ENCODE measurements at regions not wholly inside any gene's neighbourhood (a gene's known extent, or its start where the extent isn't known, plus 50 kb on each side); places are given as distances from the start of the nearest gene placed in this dataset.

DNA sequence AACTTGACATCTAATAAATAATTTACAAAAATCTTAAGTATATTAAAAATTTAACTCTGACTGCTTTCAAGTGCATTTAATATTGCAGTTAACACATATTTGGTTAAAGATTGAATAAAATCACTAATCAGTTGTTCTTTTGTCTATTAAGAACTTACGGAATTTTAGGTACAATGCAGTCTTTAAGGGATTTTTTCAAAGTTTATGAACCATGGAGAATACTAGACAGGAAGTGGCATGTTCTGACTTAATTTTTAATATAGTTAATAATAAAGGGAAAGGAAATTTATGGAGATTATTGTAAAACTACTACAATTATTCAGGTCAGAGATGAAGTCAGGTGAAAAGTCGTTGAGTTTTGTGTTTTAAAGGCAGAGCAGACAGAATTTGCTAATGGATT, 240.9 kb downstream of the CALCRL start:
- no peak for DNase-seq (ENCODE audit: low read depth)
- no peak for TF ChIP-seq CTCF (conservative IDR thresholded peaks at IDR 0.05; ENCODE audit: low read depth, low read length)
- no peak overlapping the region for H3K4me3 ChIP-seq (ENCODE audit: low read depth, low read length)

GRCh38 chr2:187206471-187206870, 241.6 kb downstream of the CALCRL start:
- DNase-seq (ENCODE audit: low read depth) = no peak
- H3K4me3 ChIP-seq (ENCODE audit: low read depth, low read length) = no peak overlapping the region
- no peak for TF ChIP-seq CTCF (conservative IDR thresholded peaks at IDR 0.05; ENCODE audit: low read depth, low read length)

- peak; percentile 7 for DNase-seq (ENCODE audit: low read depth)
- H3K4me3 ChIP-seq (ENCODE audit: low read depth, low read length) = no peak overlapping the region
- TF ChIP-seq CTCF (conservative IDR thresholded peaks at IDR 0.05; ENCODE audit: low read depth, low read length) = no peak
Measured at GRCh38 chr2:187206071-187206470, 242.0 kb downstream of the CALCRL start.

DNA sequence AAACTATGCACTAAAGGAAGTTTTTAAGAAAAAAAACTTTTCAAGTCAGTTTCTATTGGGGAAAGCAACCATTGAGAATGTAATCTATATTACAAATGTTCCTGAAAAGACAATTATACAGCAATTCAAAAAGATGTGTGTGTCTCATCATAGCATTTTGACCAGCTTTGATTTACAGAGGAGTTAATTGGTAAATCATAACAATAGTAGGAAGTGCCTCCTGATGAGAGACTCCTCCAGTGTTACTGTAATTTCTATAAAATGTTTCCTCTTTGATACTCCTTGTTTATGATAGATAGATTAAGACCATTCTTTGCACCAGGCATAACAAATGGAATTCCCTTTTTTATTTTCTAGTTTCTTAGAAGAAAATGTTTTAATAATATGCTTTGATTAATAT, 249.9 kb downstream of the CALCRL start:
- H3K4me3 ChIP-seq (ENCODE audit: low read depth, low read length) = no peak overlapping the region
- no peak for DNase-seq (ENCODE audit: low read depth)
- TF ChIP-seq CTCF (conservative IDR thresholded peaks at IDR 0.05; ENCODE audit: low read depth, low read length) = no peak

DNA sequence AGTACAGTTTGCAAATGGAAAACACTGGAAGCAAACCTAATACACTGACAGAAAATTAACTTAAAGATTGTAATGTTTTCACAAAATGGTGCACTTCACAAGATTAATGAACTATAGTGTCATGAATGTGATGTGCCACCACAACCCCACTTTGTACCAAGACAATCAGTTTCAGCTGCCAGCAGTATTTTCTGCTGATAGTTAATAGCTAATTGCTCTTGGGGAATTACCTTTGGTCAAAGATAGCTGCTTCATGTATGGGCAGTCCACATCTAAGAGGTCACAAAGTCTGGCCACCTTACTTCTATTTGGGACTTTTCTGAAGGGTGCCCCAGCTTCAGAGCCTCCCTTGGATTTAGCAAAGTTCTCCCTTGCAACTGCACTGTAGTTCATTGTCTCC, 254.0 kb downstream of the CALCRL start:
- TF ChIP-seq CTCF (conservative IDR thresholded peaks at IDR 0.05; ENCODE audit: low read depth, low read length) = no peak
- H3K4me3 ChIP-seq (ENCODE audit: low read depth, low read length) = no peak overlapping the region
- no peak for DNase-seq (ENCODE audit: low read depth)

DNA sequence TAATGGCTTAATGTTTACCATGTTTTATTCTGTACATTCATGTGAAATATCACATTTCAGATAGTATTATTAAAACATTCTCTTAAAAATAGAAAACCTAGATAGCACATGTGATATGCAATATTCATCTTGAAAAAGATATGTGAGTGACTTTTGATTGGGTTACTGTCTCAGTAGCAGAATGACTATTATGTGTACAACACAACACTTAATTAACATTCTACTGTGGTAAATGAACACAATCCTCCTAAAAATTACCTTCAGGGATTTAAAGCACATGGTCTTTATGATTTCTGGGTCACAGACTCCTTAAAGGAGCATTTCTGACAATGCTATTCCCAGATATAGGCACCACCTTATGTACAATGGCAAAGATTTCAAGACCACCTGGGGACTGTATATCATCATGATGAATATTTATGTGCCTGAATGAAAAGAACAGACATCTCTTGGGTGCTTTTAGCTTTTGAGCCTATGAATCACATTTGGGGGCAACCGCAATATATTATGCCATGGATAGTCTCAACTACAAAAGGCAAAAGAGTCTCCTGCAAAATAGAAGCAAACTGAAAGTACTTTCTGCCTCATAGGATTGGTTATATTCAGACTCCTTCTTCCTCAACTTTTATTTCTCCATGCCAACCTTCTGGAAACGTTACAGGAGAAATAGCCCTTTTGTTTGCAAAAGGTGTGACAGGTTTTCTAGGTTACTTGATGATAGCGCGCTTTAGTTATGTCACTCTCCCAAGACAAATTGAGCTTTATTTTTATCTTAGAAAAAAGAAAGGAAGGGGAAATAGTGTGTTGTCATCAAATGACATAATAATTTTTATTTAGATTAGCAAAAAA, 259.0 kb downstream of the CALCRL start:
- TF ChIP-seq CTCF (conservative IDR thresholded peaks at IDR 0.05; ENCODE audit: low read depth, low read length) = no peak
- no peak for DNase-seq (ENCODE audit: low read depth)
- H3K4me3 ChIP-seq (ENCODE audit: low read depth, low read length) = no peak overlapping the region

GRCh38 chr2:187187519-187187918, 260.5 kb downstream of the CALCRL start:
- no peak for DNase-seq (ENCODE audit: low read depth)
- no peak overlapping the region for H3K4me3 ChIP-seq (ENCODE audit: low read depth, low read length)
- TF ChIP-seq CTCF (conservative IDR thresholded peaks at IDR 0.05; ENCODE audit: low read depth, low read length) = no peak

Measured in epithelial cell of proximal tubule (primary cell).